ENCODE measurements at regions not wholly inside any gene's neighbourhood (a gene's known extent, or its start where the extent isn't known, plus 50 kb on each side); places are given as distances from the start of the nearest gene placed in this dataset.

GRCh38 chr6:51241376-51241775 lies 422.7 kb downstream of the TFAP2B start:
- TF ChIP-seq CTCF (IDR thresholded peaks at IDR 0.05; ENCODE audit: low read length) (no peak), EZH2 (optimal IDR thresholded peaks at IDR 0.05; ENCODE audit: low read depth, low read length) (no peak)
